ENCODE measurements at regions not wholly inside any gene's neighbourhood (a gene's known extent, or its start where the extent isn't known, plus 50 kb on each side); places are given as distances from the start of the nearest gene placed in this dataset.
"Not testable (repeated sequence)": the region's sequence is repeated elsewhere in the genome, so short reads cannot be mapped to it uniquely, and the experiment has no call there.

DNA sequence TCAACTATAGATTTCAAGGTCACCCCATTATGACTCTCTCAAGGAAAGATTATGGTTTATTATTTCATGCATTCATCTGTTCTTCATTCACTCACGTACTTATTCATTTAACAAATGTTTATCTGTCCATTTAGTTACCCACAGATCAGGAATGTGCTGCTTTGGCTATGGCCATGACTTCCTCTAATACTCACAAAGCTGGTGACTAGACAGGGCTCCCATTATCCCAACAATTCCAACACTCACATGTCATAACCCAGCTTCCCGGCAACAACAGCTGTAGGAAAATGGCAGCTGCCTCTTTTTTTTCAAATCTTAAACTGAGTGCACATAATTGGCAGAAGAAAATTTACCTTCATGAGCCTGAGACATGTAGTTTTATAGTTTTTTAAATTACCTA, 190.8 kb upstream of the CCDC196 start:
- no peak for DNase-seq

DNA sequence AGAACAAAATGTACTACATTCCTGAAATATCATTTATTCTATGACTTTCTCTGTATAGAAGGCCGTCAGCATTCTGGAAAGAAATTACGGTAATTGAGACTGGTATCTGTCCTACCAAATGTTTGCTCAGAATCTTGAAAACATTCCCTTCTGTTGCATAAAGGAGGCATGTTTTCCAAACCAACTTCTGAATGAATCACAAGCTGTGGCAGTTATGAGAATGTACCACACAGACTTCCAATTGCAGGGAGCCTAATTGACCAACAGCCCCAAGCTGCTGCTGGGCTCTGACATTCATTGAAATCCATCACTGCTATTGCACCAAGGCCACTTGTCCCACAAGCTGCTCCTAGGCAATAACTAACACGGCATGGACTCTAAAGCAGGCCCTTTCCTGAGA, 185.3 kb upstream of the CCDC196 start:
- no peak for DNase-seq

DNA sequence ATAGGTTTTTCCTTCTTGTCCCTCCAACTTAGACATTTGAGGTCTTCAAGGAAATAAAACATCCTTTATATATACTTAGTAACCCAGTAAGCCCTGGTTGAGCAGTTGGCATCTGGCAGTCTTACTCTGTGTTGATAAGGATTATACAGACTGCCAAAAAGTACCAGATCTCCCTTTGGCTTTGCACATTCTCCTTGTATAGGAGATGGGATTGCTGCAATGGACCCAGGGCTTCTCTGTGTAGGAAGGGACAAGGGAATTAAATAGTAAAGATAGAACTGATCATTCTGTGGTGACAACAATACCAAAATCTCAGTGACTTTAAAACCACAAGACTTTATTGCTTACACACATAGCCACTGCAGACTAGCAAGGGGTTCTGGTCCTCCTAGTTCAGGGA, 180.1 kb upstream of the CCDC196 start:
- DNase-seq, result no peak

DNA sequence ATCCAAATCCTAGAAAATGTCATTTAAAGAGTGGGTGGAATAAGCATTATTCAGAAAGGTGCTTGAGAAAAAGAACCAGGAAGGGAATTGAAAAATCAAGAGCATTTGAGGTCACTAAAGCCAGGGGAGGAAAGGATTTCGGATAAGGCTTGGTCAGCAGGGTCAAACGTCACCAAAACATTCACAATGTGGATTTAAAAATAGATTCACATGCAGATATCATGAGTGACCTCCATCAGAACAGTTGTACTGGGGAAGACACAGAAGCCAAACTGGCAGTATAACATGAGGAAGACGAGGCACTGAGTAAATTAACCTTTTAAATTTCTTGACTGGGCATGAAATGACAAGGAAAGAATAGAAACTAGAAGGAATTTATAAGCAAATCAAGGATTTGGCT, 175.1 kb upstream of the CCDC196 start:
- DNase-seq, result no peak

DNA sequence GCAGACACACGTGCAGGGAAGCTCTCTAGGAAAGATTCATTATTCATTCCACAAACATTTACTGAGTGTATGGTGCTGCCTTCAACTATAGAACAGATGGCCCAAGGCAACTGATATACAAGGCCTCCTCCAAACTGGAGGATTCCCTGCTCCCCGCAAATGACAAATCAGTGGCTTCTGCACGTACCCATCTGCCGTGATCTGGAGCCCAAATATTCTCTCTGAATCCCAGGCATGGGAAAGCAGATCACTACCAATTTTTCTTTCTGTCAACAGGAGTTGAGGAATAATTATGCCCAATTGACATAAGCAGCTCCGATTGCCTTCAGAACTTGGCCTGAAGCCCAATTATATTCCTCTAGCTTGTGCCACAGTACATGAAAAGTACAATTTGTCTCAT, 174.2 kb upstream of the CCDC196 start:
- DNase-seq, result no peak

DNA sequence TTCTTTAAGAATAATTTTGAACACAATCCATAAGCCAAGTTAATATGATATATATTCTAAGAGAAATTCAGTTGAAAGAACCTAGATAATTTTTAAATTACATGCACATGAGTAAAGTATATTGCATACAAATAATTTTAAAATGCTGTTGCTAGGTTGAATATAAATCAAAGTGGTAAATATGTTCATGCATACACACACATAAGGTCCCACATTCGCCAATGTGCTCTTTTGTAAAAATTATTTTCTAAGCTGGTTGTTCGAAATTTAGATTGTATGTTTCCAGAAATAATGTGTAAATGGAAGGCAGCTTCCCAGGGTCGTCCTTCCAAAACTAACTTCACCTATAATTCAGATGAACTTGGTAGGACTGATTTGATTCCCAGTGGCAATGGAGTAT, 173.7 kb upstream of the CCDC196 start:
- no peak for DNase-seq

DNA sequence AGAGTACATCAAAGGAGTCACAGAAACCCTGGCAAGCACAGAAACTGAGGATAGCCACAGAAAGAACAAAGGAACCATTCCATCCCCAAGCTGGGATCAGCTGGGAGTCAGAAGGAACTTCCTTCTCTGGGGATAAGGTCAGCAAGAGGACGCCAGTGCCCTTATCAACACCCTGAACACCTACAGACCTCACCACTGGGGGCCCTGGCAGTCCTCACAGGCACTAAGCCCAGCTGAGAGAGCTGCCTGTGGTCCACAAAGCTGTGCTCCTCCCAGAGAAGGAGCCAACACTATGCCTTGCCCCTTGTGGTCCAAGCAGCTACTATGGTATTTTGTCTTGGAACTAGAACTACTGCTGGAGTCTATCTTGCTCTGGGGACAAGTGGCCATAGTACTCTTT, 171.1 kb upstream of the CCDC196 start:
- no peak for DNase-seq

DNA sequence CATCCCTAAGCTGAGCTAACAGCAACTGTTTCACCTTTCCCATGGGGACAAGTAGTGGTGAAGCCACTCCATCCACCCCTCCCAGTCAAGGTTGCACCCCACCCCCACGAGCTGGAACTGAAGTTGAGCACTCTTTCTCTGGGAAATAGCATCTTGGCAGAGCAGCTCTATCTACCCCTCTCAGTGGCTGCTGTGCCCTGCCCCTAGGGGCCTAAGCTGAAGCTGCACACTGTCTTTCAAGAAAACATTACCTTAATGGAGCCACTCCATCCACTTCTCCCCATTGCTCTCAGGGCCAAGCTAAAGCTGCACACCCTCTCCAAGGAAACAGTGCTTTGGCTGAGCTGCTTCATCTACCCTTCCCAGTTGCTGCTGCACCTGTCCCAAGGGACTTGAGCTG, 170.6 kb upstream of the CCDC196 start:
- no peak for DNase-seq

DNA sequence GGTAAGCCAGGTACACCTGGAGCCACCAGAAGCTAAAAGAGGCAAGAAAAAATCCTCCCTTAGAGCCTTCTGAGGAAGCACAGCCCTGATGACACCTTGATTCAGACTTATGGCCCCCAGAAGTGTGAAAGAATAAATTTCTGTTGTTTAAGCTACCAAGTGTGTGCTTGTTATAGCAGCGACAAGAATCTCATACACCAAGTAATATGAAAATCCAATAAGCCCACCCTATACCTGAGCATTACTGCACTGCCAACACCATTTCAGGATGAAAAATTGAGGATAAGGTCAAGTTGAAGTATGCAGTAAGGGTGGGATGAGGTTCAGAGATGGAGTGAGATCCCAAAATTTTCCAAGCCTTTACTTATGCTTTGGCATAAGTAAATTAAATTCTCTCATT, 163.6 kb upstream of the CCDC196 start:
- no peak for DNase-seq

DNA sequence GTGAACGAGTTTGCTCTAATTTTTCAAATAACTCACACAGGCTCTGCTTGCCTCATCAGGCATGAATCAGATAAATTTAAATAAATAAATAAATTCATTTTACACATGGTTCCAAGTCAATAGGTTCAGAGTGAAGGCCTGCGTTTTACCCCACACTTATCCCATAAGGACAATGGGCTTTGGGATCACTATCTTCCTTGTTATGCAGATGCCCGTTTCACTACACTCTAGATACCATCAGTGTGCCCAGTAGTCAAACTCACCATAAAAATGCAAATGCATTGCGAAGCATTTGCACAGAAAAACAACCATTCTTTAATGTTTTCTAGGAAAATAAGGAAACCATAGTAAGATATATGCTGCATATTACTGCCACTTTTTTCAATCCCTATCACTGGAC, 155.9 kb upstream of the CCDC196 start:
- DNase-seq, result no peak

DNA sequence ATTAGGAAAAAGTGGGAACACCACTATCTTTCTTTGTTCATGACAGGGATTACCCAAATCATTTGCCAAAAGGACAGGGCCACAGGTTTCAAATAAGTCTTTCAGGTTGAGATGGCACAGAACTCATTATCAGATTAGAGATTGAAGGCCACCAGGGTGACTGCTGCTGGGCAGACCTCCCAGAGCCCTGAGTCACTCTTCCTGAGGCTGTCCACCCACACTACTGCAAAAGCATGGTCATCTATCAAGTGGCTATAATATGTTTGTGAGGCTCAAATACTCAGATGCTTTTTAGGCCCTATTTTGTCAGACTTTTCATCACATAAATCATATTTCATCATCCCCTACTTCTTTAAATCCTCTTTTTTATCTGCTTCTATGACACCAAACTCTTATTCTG, 155.3 kb upstream of the CCDC196 start:
- no peak for DNase-seq

DNA sequence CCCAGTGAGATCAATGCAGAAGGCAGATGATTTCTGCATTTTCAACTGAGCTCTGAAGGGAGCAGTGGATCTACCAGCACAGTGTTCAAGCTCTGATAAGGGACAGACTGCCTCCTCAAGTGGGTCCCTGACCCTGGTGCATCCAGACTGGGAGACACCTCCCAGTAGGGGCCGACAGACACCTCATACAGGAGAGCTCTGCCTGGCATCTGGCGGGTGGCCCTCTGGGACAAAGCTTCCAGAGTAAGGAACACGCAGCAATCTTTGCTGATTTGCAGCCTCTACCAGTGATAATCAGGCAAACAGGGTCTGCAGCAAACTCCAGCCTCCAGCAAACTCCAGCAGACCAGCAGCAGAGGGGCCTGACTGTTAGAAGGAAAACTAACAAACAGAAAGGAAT, 152.9 kb upstream of the CCDC196 start:
- not testable (repeated sequence) for DNase-seq

DNA sequence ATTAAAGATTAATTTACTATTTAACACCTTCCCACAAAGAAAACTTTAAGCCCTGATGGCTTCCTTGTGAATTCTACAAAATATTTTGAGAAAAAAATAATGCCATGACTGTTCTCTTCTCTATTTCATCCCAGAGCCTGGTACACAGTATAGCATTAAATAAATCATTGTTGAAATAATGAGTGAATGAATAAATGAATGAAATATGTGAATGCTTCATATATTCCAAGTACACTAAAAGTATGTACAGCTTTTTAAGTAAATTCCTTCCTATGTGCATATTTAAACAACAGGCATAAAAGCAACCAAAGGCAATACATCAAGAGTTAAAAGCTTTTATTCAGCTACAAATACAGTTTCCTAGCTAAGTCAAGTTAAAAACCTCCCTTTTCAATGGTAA, 144.9 kb upstream of the CCDC196 start:
- no peak for DNase-seq

DNA sequence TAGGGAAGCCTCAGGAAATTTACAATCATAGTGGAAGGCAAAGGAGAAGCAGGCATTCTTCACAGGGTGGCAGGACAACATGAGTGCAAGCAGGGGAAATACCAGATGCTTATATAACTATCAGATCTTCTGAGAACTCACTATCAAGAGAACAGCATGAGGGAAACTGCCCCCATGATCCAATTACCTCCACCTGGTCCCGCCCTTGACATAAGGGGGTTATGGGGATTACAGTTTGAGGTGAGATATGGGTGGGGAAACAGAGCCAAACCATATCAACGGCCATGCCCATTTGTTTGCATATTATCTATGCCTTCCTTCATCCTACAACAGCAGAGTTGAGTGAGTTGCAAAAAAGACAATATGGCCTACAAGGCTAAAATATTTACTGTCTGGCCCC, 140.2 kb upstream of the CCDC196 start:
- DNase-seq, result no peak

DNA sequence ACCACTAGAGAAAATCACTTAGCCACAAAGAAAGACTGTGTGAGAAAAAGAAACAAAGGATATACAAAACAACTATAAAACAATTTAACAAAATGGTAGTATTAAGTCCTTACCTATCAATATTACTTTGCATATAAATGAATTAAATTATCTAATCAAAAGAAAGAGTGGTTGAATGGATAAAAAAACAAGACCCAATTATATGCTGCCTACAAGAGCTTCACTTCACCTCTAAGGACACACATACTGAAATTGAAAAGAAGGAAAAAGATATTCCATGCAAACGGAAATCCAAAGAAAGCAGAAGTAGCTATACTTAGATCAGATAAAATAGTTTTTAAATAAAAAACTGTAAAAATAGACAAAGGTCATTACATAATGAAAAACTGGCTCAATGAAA, 134.9 kb upstream of the CCDC196 start:
- DNase-seq, result no peak

DNA sequence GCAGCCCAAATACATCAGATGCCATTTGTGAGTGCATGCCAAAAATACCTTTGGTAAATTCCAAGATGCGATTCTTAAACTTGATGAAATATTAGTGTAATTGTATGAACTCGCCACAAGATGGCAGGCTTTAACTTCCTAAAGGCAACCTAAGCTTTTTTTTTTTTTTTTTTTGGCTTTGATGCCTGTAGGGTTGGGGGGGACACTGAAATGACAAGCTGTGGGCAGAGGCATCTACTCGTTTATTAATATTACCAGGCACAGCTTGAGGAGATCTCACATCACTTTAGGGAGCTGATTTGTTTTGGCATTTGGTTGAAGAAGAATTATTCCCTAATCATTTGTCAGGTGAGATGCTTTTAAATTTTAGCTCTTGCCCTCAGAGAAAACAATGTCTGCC, 126.7 kb upstream of the CCDC196 start:
- DNase-seq, result peak; percentile 8

DNA sequence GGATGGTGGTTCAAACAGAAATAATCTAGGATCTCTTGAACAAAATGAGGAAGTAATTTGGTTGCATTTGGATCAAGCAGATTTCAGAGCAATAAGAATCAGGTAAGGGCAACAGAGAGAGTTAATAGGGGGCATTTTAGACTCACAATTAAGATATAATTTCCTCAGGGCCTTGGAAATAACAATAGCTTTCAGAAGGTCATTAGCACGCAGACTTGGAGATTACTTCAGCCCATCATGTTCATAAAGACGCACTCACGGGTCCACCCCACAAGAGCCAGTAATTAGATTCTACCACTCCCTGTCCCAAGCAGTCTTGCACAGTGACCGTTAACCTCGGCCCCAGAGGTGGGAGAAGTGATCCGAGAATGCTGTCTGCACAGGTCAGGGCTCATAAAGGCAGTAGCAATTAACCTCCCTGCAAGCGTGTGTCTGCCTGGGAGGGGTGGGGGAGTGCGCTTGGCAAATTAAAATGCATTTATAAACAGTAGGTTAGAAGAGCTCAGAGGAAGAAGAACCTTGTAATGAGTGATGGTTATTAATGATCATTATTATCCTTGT, 125.7 kb upstream of the CCDC196 start:
- no peak for DNase-seq

DNA sequence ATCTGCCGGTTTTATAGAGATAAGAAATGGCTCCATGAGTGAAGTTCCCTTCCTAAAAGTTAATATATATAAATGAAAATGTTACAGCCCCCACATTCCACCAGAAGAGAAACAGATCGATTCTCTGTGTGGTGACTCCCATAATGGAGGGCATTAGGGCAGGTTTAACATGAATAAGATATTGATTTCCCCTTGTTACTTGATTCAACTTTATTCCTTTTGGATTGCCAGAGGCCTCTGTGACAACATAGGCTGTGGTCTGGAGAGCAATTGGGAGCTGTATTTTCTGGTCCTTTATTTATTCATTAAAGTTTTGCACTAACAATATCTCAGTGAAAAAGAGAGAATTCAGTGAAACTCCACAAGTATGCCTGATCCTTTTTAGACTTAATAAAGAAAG, 125.2 kb upstream of the CCDC196 start:
- no peak for DNase-seq

DNA sequence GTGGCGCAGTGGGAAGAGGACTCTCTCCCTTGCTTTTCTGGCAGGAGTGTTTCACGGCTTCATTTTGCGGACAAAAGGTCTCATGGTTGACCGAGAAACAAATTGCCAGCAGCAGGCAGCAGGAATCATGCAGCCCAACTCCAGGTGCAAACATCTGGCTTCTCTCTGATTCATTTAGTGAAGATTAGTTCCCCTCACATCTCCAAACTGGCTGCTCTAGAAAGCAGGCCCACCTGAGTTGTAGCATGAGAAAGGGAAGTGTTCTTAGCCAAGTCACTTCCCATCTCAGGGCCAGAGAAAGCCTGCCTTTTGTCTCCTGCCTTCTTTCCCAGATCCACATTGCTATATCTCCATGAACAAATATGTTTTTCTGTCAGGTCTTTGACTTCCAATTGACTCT, 120.8 kb upstream of the CCDC196 start:
- DNase-seq, result no peak

DNA sequence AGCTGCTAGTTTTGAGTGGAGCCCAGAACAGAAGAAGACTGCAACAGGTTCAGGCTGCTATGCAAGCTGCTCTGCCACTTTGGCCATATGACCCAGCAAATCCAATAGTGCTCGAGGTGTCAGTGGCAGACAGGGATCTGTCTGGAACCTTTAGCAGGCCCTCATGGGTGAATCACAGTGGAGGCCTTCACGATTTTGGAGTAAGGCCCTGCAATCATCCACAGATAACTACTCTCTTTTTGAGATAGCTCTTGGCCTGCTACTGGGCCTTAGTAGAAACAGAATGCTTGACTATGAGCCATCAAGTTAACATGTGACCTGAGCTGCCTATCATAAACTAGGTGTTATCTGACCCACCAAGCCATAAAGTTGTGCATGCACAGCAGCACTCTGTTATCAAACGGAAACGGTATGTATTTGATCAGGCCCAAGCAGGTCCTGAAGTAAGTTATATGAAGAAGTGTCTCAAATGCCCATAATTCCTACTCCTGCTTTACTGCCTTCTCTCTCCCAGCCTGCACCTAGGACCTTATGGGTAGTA, 116.9 kb upstream of the CCDC196 start:
- no peak for DNase-seq

DNA sequence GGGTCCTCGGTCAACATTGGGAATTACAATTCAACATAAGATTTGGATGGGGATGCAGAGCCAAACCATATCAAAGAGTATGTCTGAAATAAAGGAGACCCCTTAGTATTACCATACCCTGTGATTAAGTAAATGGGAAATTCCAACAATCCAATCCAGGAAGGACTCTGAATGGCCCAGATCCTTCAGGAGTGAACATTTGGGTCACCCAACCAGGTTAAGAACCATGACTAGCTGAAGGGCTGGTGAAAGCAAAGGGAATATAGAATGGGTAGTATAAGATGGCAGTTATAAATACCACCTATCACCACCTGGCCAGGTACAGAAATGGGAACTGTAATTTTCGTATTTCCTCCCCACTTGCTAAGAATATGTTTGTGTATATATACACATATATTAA, 114.4 kb upstream of the CCDC196 start:
- DNase-seq, result no peak

DNA sequence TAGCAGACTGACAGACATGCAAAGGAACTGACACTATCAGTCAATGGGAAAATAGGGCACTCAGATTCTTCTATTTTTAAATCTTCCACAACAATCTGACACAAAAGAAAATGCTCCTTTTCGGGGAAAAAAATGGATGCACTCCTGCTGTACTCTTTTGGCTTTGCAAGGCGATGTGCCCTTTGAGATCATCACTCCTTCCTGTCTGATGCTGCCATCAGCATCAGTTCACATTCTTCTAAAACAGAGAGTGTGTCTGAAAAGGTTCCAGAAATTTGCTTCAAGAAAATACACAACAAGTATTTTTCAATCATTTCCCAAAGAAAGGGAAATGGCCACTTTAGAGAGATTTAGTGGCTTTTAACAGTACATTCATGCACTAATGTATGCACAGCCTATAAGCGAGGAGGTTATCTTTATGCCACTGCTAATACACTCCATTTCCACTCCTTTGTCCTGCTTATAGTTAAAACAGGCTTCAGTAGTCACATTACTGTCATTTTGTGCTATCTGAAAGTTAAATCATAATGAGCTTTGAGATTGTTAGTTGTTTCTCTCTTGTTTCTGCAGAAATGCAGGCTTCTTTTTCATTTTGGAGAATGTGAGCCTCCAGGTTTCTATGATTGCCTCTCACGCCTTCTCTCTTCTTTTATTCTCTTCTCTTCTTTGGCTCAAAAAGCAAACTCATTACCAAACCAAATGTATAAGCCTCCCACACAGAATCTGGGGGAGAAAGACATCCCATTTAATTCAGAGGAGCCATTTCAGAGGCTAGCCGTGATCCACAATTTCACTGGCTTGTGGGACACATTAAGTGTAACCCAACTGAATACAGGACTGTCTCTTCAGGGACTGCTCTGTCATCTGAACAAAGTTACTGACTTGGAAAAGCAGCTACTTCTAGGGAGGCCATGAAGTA, 110.9 kb upstream of the CCDC196 start:
- no peak for DNase-seq

DNA sequence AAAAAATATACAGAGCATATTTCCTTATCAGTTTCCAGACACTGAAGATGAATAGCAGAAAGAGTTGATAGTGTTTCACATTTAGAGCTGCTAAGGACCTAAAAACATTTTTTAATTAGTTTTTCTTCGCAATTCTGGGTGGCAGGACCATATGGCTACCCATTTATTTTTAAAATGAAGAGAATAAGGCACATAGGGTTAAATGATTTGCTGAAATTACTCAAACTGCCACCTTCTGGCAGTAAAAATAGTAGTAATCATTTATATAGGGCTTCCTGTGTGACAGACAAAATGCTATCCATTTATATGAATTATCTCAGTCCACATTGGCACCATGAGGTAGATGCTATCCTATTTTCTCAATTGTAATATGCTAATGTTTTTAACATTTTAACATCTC, 108.6 kb upstream of the CCDC196 start:
- DNase-seq, result no peak

DNA sequence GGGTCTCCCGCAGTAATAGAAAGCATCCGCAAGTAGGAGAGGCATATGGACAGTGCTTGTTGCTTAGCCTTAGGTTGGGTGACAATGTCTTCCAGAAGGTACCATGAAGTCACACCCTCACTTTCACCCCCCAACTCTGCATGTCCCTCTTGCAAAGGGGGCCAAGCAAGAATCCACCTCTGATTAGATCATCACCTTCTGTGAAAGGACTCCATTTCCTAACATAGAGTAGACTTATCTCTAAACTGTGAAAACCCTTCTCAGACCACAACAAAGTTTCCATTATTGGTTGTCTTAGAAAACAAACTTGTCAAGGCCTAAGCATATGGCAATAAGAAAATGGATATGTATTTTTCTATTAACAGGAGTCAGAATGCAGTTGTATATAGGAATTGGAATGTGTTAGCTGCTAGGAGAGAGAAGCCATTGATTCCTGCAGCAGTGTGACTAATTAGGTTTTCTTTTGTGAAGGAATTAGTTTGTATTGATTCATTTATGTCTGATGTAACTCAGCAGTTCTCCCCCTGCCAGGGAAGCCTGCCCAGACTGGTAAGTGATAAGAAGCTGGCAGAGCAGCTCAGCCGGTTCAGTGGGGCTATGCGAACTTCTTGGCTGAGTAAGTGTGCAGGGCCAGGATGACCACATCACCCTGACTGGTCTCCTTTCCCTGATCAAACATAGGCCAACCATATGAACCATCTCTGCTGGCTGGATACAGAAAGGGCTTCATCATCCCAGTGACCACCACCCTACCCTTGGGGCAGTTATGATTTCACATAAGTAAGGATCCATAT, 107.3 kb upstream of the CCDC196 start:
- DNase-seq, result no peak
